ENCODE measurements at regions not wholly inside any gene's neighbourhood (a gene's known extent, or its start where the extent isn't known, plus 50 kb on each side); places are given as distances from the start of the nearest gene placed in this dataset.

DNA sequence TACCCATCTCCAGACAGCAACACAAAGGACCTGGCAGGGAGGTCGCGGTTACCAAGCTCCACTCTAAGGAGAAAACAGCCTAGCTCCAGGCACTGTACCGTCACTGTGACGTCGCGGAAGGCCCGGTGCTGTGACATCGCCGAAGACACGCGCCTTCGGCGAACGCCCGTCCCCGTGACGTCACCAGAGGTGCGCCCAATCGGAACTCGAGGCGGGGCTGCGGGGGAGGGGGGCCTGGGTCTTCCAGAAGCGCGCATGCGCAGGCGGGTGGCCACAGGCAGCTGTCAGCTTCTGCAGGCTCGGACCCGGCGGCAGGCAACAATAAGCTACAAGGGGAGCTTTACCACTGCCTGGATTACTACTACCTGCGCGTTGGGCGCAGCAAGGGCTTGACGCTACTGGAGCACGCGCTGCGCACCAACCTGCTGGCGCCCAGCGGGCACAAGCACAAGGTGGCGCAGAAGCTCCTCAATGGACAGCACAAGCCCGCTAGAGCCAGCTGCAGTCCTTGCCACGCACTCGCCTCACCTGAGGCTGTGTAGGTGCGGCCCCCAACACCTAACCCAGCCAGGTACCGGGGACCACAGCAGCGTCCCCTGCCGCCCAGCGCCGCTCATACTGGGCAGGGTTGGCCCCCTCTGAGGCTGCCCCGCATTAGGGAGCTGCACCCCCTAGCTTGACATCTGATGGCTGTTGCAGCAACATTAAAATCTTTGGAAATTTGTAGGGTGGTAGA, 208.4 kb downstream of the TPST1 start:
- peak; percentile 91 to 93 (median 92) for DNase-seq
- H3K36me3 ChIP-seq (replicated peaks in 1 of 2; ENCODE audit: insufficient read depth in 1 of 2, low read depth in 2 of 2) = no peaks in the 10 kb centered on the region
- no peaks in the 10 kb centered on the region for H3K27me3 ChIP-seq
- H3K4me1 ChIP-seq = peaks cover 12% of the 10 kb centered on the region
- no peaks in the 10 kb centered on the region for H3K9me3 ChIP-seq
- peak; percentile 93 for ATAC-seq
- H3K4me3 ChIP-seq = peak overlapping the region; percentile 28 to 34
- intact Hi-C loops (cut with DNase I) = no loop called here
- WGBS, 2 donors = 4 to 18% methylated on average over 8 to 49 of the region's 49 CpGs
- H3K27ac ChIP-seq = peak overlapping the region; percentile 55 to 84 (median 79)
- TF ChIP-seq POLR2A (IDR thresholded peaks at IDR 0.05) = peak; percentile 16 to 67 (median 67)
- peak; percentile 20 to 87 (median 58) for TF ChIP-seq CTCF (IDR thresholded peaks at IDR 0.05)

DNA sequence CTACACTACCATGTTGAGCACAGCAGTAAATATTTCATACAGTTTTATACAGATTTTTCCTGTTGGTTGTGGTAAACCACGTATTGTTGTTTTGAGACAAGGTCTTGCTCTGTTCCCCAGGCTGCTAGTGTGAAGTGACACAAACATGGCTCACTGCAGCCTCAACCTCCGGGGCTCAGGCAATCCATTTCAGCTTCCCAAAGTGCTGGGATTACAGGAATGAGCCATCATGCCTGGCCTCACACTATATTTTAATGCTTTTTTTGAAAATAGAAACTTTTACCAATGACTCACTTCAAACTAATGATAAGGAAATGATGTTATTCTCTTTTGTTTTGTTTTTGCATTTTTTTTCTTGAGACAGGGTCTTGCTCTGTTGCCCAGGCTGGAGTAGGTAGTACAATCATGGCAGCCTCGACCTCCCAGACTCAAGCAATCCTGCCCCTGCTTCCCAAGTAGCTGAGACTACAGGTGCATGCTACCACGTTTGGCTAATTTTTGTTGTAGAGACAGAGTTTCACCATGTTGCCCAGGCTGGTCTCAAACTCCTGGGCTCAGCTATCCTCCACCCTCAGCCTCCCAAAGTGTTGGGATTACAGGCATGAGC, 210.6 kb downstream of the TPST1 start:
- intact Hi-C loops (cut with DNase I) = no loop called here
- no peaks in the 10 kb centered on the region for H3K36me3 ChIP-seq (replicated peaks in 1 of 2; ENCODE audit: insufficient read depth in 1 of 2, low read depth in 2 of 2)
- no peak overlapping the region for H3K27ac ChIP-seq
- no peaks in the 10 kb centered on the region for H3K9me3 ChIP-seq
- H3K27me3 ChIP-seq = no peaks in the 10 kb centered on the region
- no peak overlapping the region for H3K4me3 ChIP-seq
- no peak for TF ChIP-seq POLR2A (IDR thresholded peaks at IDR 0.05)
- TF ChIP-seq CTCF (IDR thresholded peaks at IDR 0.05) = no peak
- ATAC-seq (no peak), DNase-seq (no peak)
- peaks cover 12% of the 10 kb centered on the region for H3K4me1 ChIP-seq
- WGBS, 2 donors = 82 to 94% methylated on average over 4 of the region's 4 CpGs

- no peak for ATAC-seq
- no peak overlapping the region for H3K27ac ChIP-seq
- WGBS, 2 donors = 91 to 96% methylated on average over 3 of the region's 3 CpGs
- no peak overlapping the region for H3K4me3 ChIP-seq
- peaks cover 8% of the 10 kb centered on the region for H3K4me1 ChIP-seq
- no peaks in the 10 kb centered on the region for H3K9me3 ChIP-seq
- TF ChIP-seq POLR2A (IDR thresholded peaks at IDR 0.05) (no peak), CTCF (IDR thresholded peaks at IDR 0.05) (no peak)
- no peaks in the 10 kb centered on the region for H3K36me3 ChIP-seq (replicated peaks in 1 of 2; ENCODE audit: insufficient read depth in 1 of 2, low read depth in 2 of 2)
- intact Hi-C loops (cut with DNase I) = no loop called here
- no peak for DNase-seq
- H3K27me3 ChIP-seq = no peaks in the 10 kb centered on the region
Measured at GRCh38 chr7:66418537-66418936, 210.1 kb upstream of the KCTD7 start.

DNA sequence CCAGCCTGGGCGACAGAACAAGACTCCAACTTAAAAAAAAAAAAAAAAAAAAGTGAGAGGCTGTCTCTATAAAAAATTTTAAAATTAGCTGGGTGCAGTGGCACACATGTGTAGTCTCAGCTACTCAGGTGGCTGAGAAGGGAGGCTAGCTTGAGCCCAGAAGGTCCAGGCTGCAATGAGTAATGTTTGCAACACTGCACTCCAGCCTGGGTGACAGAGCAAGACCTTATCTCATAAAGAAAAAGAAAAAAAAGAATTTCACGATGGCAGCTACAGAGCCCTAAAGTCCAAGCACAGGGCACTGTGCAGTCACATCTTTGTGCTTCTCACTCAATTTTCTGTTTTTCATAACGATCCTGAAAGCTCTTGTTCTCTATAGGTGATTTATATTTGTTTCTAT, 209.5 kb upstream of the KCTD7 start:
- no peak for ATAC-seq
- WGBS, 2 donors = 80 to 90% methylated on average over 3 of the region's 3 CpGs
- H3K4me3 ChIP-seq = no peak overlapping the region

More for the DNA sequence above, 209.5 kb upstream of the KCTD7 start:
- Histone ChIP-seq H3K9me3 (no peaks in the 10 kb centered on the region), H3K36me3 (replicated peaks in 1 of 2; ENCODE audit: insufficient read depth in 1 of 2, low read depth in 2 of 2) (no peaks in the 10 kb centered on the region), H3K27me3 (no peaks in the 10 kb centered on the region), H3K27ac (no peak overlapping the region), H3K4me1 (peaks cover 2% of the 10 kb centered on the region)
- intact Hi-C loops (cut with DNase I) = no loop called here
- no peak for DNase-seq
- TF ChIP-seq CTCF (IDR thresholded peaks at IDR 0.05) (no peak), POLR2A (IDR thresholded peaks at IDR 0.05) (no peak)
